ENCODE measurements at regions not wholly inside any gene's neighbourhood (a gene's known extent, or its start where the extent isn't known, plus 50 kb on each side); places are given as distances from the start of the nearest gene placed in this dataset.

DNA sequence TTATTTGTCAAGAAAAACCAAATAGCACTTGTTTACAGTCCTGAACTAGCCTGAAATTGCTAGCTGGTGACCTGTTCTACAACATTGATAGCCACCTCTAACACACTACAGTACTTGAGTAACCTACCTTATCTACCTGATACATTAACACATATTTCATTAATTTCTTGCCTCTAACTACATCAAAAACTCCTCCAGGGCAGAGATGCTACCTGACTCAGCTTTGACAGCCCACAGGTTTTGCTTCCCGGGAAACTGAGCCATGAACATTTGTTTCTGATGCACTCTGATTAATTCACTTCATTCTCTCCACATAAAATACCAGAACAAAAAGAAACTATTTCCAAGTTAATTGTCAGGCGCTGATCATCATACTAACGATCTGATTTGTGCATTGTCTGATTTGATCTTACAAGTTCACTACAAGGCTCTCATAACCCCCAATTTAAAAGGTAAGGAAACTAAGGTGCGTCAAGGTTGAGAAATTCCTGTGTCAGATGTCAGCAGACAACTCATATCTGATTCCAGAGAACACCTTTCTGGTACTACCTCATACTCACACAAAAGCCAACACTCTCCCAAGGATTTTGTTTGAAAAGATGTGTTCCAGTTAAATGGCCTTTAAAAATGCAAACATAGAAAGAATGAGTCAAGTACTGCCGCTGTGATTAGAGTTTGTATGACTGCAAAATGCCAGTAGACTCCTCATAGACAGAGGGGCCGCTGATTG lies 768.7 kb downstream of the BCL11B start:
- H3K4me3 ChIP-seq (ENCODE audit: control insufficient read depth, low read depth, low read length), result no peak overlapping the region
- DNase-seq (ENCODE audit: low read depth), result no peak
- TF ChIP-seq, protein P1, sequence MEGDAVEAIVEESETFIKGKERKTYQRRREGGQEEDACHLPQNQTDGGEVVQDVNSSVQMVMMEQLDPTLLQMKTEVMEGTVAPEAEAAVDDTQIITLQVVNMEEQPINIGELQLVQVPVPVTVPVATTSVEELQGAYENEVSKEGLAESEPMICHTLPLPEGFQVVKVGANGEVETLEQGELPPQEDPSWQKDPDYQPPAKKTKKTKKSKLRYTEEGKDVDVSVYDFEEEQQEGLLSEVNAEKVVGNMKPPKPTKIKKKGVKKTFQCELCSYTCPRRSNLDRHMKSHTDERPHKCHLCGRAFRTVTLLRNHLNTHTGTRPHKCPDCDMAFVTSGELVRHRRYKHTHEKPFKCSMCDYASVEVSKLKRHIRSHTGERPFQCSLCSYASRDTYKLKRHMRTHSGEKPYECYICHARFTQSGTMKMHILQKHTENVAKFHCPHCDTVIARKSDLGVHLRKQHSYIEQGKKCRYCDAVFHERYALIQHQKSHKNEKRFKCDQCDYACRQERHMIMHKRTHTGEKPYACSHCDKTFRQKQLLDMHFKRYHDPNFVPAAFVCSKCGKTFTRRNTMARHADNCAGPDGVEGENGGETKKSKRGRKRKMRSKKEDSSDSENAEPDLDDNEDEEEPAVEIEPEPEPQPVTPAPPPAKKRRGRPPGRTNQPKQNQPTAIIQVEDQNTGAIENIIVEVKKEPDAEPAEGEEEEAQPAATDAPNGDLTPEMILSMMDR (IDR thresholded peaks at IDR 0.05; ENCODE audit: control insufficient read depth, insufficient read depth, low read depth, low read length, missing control alignments), result no peak

DNA sequence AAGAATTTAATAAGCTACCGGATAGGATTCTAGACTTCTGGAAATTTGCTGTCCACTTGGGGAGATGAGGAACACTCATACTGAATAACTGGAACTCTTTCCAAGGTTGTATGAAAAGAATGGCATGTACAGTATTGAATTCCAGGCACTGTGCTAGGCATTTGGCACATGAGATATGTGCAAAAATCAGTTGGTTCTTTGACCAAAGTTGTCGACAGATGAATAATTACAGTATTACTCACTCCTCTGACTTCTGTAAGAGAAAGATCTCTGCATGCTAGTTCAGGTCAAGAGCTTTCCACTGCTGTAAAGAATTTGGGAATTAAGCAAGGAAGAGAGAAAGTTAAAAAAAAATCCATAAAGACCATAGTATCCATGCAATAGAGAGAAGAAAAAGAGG lies 764.7 kb downstream of the BCL11B start:
- no peak for DNase-seq (ENCODE audit: low read depth)
- H3K4me3 ChIP-seq (ENCODE audit: control insufficient read depth, low read depth, low read length), result no peak overlapping the region
- TF ChIP-seq, protein P1 (IDR thresholded peaks at IDR 0.05; ENCODE audit: control insufficient read depth, insufficient read depth, low read depth, low read length, missing control alignments), result no peak

DNA sequence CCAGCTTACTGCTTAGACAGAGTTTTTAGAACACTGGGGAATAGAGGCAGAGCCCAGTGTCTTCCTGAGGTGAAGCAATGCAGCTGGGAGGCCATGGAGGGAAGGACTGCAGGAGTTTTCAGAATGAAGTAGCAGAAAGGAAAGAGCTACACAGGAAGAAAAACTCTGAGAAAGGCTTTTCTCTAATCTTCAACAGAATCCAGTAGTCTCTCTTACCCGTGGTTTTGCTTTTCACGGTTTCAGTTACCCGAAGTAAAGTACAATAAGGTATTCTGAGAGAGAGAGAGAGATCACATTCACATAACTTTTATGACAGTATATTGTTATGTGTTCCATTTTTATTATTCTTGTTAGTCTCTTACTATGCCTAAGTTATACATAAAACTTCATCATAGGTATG lies 761.6 kb downstream of the BCL11B start:
- H3K4me3 ChIP-seq (ENCODE audit: control insufficient read depth, low read depth, low read length), result no peak overlapping the region
- DNase-seq (ENCODE audit: low read depth), result no peak
- TF ChIP-seq, protein P1 (IDR thresholded peaks at IDR 0.05; ENCODE audit: control insufficient read depth, insufficient read depth, low read depth, low read length, missing control alignments), result no peak

DNA sequence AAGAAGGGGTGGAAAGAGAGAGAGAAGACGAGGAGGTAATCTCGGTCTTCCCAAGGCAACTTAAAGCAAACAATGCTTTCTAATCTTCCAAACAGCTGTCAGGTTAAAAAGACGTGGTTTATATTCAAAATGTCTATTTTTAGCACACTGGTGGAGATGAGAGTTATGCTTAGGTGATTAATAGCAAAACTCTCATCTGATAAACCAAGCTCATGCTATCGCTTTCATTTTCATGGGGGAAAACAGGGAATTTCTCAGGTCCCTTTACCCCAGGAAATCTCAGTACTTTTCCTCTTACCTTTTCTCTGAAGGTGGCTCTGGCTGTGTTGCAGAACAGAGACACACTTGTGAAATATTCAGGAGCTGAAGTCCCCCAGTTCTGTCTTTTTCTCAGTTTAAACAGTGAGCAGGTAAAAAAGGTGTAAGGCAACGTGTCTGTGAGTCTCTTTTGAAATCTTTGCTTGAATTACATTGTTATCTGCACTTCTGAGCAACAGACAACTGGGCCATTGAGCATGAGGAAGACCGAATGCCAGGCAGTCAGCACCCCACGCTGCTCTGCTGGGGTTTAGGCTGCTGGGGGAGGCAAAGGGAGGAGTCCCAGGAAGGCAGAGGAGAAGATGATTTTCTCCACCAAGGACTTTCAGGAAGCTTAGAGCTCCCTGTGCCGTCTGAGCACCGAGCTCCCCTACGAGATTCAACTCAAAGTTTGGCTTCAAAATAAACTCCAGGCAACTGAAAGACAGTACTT lies 759.3 kb downstream of the BCL11B start:
- TF ChIP-seq, protein P1 (IDR thresholded peaks at IDR 0.05; ENCODE audit: control insufficient read depth, insufficient read depth, low read depth, low read length, missing control alignments), result no peak
- DNase-seq (ENCODE audit: low read depth), result no peak
- H3K4me3 ChIP-seq (ENCODE audit: control insufficient read depth, low read depth, low read length), result no peak overlapping the region

DNA sequence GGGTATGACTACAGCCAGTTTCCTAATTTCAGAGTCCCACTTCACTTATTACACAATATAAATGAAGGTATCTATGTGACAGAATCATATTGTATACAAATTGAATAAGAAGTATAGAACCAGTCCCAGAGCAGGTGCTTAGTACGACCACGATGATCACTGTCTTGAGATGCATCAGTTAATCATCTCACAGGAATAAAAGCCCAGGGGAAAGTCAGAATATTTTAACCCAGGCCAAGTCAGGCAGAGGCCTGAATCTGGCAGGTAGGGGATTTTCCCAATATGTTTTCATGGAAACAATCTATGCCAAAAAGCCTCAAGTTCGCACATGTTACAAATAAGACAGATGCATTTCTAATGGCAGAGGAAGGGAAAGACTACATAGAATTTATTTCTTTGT lies 758.4 kb downstream of the BCL11B start:
- TF ChIP-seq, protein P1 (IDR thresholded peaks at IDR 0.05; ENCODE audit: control insufficient read depth, insufficient read depth, low read depth, low read length, missing control alignments), result no peak
- H3K4me3 ChIP-seq (ENCODE audit: control insufficient read depth, low read depth, low read length), result no peak overlapping the region
- no peak for DNase-seq (ENCODE audit: low read depth)

DNA sequence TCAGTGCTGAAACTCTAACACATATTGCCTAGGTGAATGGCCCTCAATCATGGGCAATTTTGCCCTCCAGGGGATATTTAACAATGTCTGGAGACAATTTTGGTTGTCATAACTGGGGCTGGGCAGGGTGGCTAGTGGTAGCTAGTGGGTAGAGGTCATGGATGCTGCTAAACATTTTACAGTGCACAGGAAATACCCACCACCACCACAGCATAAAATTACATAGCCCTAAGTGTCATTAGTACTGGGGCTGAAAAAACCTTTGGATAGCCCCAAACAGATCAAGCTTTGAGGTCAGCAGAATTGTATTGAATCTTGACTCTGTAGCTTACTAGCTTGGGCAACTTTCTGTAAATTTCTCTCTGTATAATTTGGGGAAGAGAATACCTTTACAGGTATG lies 758.0 kb downstream of the BCL11B start:
- H3K4me3 ChIP-seq (ENCODE audit: control insufficient read depth, low read depth, low read length), result no peak overlapping the region
- no peak for DNase-seq (ENCODE audit: low read depth)
- TF ChIP-seq, protein P1 (IDR thresholded peaks at IDR 0.05; ENCODE audit: control insufficient read depth, insufficient read depth, low read depth, low read length, missing control alignments), result no peak

All from AG09309 (cell line).